Left lung (tissue), 4 donors: ENCODE measurements at regions not wholly inside any gene's neighbourhood (a gene's known extent, or its start where the extent isn't known, plus 50 kb on each side); places are given as distances from the start of the nearest gene placed in this dataset.
"Not testable (repeated sequence)": the region's sequence is repeated elsewhere in the genome, so short reads cannot be mapped to it uniquely, and the experiment has no call there.

Source experiments
- ATAC-seq: fragments of 200-7000 bp; cut with Tn5 transposase; one replicate; pipeline ENCODE4 v1.9.1; 2020; ENCODE audit warnings: moderate library complexity
- DNase-seq, 4 donors: peaks; one replicate each; pipeline ENCODE4 v3.0.0-alpha.2; 2013 to 2020
- H3K27ac ChIP-seq, 2 donors: fragments of 200-600 bp; sonication (generic) in 1 of 2; one replicate each; pipeline versions ENCODE4 v1.5.0 to v1.8.0; 2020 to 2021
- H3K27me3 ChIP-seq, 2 donors: fragments of 200-600 bp; sonication (generic) in 1 of 2; one replicate each; pipeline versions ENCODE4 v1.5.0 to v1.8.0; 2020 to 2021
- H3K36me3 ChIP-seq, 2 donors: fragments of 200-600 bp; sonication (generic) in 1 of 2; one replicate each; pipeline versions ENCODE4 v1.5.0 to v1.8.0; 2020 to 2021
- H3K4me1 ChIP-seq, 2 donors: fragments of 200-600 bp; one replicate each; pipeline ENCODE4 v1.8.0; 2021
- H3K4me3 ChIP-seq, 2 donors: fragments of 200-600 bp; sonication (generic) in 1 of 2; one replicate each; pipeline versions ENCODE4 v1.5.0 to v1.8.0; 2020 to 2021; ENCODE audit warnings: mild to moderate bottlenecking in 1 of 2
- H3K9me3 ChIP-seq, 2 donors: fragments of 200-600 bp; sonication (generic) in 1 of 2; one replicate each; pipeline versions ENCODE4 v1.5.0 to v1.8.0; 2020 to 2021
- CTCF ChIP-seq, 2 donors: fragments of 200-600 bp; sonication (generic) in 1 of 2; IDR thresholded peaks; one replicate each; pipeline versions ENCODE4 v1.5.0 to v1.8.0; 2021; ENCODE audit warnings: antibody characterized with exemption in 2 of 2
- intact Hi-C, 2 donors: fragments of 100-400 bp; cut with DNase I; formaldehyde crosslinking; loops; one replicate each; pipeline versions ENCODE4 v1.11.2 to v1.14.2; 2022
- donor health status: DM: no; HTN: yes; CAD: no.
- donor health status: DM: no; HTN: no; CAD: no.

GRCh38 chr13:55963934-55964333, 1176.8 kb upstream of the PRR20A start:
- Histone ChIP-seq H3K9me3 (peaks cover 0 to 23% of the 10 kb centered on the region in 2 donors), H3K27me3 (no peaks in the 10 kb centered on the region), H3K4me3 (no peak overlapping the region), H3K27ac (no peak overlapping the region), H3K4me1 (no peaks in the 10 kb centered on the region), H3K36me3 (no peaks in the 10 kb centered on the region)
- ATAC-seq (no peak), DNase-seq (no peak)
- intact Hi-C loops: no loop called here
- no peak for TF ChIP-seq CTCF (IDR thresholded peaks at IDR 0.05)

GRCh38 chr13:55967055-55967454, 1173.7 kb upstream of the PRR20A start:
- no peak for ATAC-seq
- Histone ChIP-seq H3K4me3 (no peak overlapping the region), H3K27ac (no peak overlapping the region), H3K27me3 (no peaks in the 10 kb centered on the region), H3K4me1 (no peaks in the 10 kb centered on the region), H3K36me3 (no peaks in the 10 kb centered on the region), H3K9me3 (peaks cover 0 to 23% of the 10 kb centered on the region in 2 donors)
- intact Hi-C loops: no loop called here
- no peak for DNase-seq
- no peak for TF ChIP-seq CTCF (IDR thresholded peaks at IDR 0.05)

DNA sequence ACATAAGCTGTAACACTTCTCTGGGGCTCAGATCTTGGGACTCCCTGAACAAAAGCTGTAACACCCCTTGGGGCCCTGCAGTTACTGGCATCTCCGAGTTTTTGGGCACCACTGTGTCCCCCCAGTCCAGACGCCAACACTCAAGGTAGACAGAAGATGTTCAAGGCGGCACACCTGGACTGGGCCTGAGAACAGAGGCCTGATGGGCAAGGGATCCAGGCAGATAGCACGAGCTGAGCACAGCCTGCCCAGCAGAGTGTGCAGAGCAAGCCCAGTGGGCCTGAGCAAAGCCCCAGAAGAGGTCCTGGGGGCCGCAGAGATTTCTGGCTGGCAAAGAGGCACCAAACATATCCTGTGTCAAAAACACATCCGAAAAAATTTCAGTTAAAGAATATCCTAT, 1163.3 kb upstream of the PRR20A start:
- Histone ChIP-seq H3K27ac (no peak overlapping the region), H3K36me3 (no peaks in the 10 kb centered on the region), H3K4me3 (no peak overlapping the region), H3K9me3 (peaks cover 0 to 18% of the 10 kb centered on the region in 2 donors), H3K27me3 (no peaks in the 10 kb centered on the region), H3K4me1 (no peaks in the 10 kb centered on the region)
- ATAC-seq: no peak
- intact Hi-C loops: no loop called here
- TF ChIP-seq CTCF (IDR thresholded peaks at IDR 0.05): no peak
- no peak for DNase-seq

- Histone ChIP-seq H3K4me3 (no peak overlapping the region), H3K9me3 (peaks cover 0 to 22% of the 10 kb centered on the region in 2 donors), H3K36me3 (no peaks in the 10 kb centered on the region), H3K4me1 (no peaks in the 10 kb centered on the region), H3K27ac (no peak overlapping the region), H3K27me3 (no peaks in the 10 kb centered on the region)
- no peak for DNase-seq
- TF ChIP-seq CTCF (IDR thresholded peaks at IDR 0.05): no peak
- intact Hi-C loops: no loop called here
- no peak for ATAC-seq
Observed at GRCh38 chr13:55981381-55981780, 1159.3 kb upstream of the PRR20A start.

DNA sequence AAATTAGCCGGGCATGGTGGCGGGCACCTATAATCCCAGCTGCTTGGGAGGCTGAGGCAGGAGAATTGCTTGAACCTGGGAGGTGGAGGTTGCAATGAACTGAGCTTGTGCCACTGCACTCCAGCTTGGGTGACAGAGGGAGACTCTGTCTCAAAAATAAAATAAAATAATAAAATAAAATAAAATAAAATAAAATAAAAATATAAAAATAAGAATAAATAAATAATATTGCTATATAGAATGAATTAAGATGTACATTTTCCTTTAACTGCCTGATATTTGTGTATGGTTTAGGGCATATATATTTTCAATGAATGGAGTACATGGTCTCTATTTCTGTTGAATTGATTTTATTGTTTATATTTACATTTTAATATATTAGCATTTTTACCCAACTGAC, 1156.7 kb upstream of the PRR20A start:
- H3K27me3 ChIP-seq, intact Hi-C loops, H3K4me3 ChIP-seq, H3K4me1 ChIP-seq, H3K27ac ChIP-seq, H3K36me3 ChIP-seq, ATAC-seq, DNase-seq: not testable (repeated sequence)
- peaks cover 0 to 18% of the 10 kb centered on the region in 2 donors for H3K9me3 ChIP-seq

GRCh38 chr13:55990631-55991030, 1150.1 kb upstream of the PRR20A start:
- Histone ChIP-seq H3K36me3 (no peaks in the 10 kb centered on the region), H3K4me1 (no peaks in the 10 kb centered on the region), H3K27me3 (no peaks in the 10 kb centered on the region), H3K4me3 (no peak overlapping the region), H3K27ac (no peak overlapping the region), H3K9me3 (peaks cover 0 to 18% of the 10 kb centered on the region in 2 donors)
- ATAC-seq: no peak
- intact Hi-C loops: no loop called here
- TF ChIP-seq CTCF (IDR thresholded peaks at IDR 0.05): no peak
- DNase-seq: no peak
